ENCODE measurements at regions not wholly inside any gene's neighbourhood (a gene's known extent, or its start where the extent isn't known, plus 50 kb on each side); places are given as distances from the start of the nearest gene placed in this dataset.

GRCh38 chr3:40855871-40856270 is 331.1 kb downstream of the ZNF621 start:
- no peak for DNase-seq (ENCODE audit: low read depth in 2 of 2)

- DNase-seq (ENCODE audit: low read depth in 2 of 2), result no peak
Measured at GRCh38 chr3:40858364-40859115, 333.8 kb downstream of the ZNF621 start.

- DNase-seq (ENCODE audit: low read depth in 2 of 2), result no peak
Measured at GRCh38 chr3:40862946-40863345, 336.4 kb upstream of the CTNNB1 start.

- DNase-seq (ENCODE audit: low read depth in 2 of 2), result no peak
Measured at GRCh38 chr3:40864146-40864782, 335.0 kb upstream of the CTNNB1 start.

GRCh38 chr3:40864915-40865314 is 334.4 kb upstream of the CTNNB1 start:
- DNase-seq (ENCODE audit: low read depth in 2 of 2), result no peak

GRCh38 chr3:40867797-40868196 is 331.5 kb upstream of the CTNNB1 start:
- DNase-seq (ENCODE audit: low read depth in 2 of 2), result no peak

- no peak for DNase-seq (ENCODE audit: low read depth in 2 of 2)
Measured at GRCh38 chr3:40869013-40869412, 330.3 kb upstream of the CTNNB1 start.

- no peak for DNase-seq (ENCODE audit: low read depth in 2 of 2)
Measured at GRCh38 chr3:40869939-40870338, 329.4 kb upstream of the CTNNB1 start.

GRCh38 chr3:40871394-40871793 is 327.9 kb upstream of the CTNNB1 start:
- DNase-seq (ENCODE audit: low read depth in 2 of 2), result no peak

- DNase-seq (ENCODE audit: low read depth in 2 of 2), result no peak
Measured at GRCh38 chr3:40872258-40872920, 326.9 kb upstream of the CTNNB1 start.

GRCh38 chr3:40873476-40873875 is 325.8 kb upstream of the CTNNB1 start:
- no peak for DNase-seq (ENCODE audit: low read depth in 2 of 2)

GRCh38 chr3:40873934-40874699 is 325.2 kb upstream of the CTNNB1 start:
- no peak for DNase-seq (ENCODE audit: low read depth in 2 of 2)

- no peak for DNase-seq (ENCODE audit: low read depth in 2 of 2)
Measured at GRCh38 chr3:40875581-40875980, 323.7 kb upstream of the CTNNB1 start.

- no peak for DNase-seq (ENCODE audit: low read depth in 2 of 2)
Measured at GRCh38 chr3:40876009-40876408, 323.3 kb upstream of the CTNNB1 start.

- no peak for DNase-seq (ENCODE audit: low read depth in 2 of 2)
Measured at GRCh38 chr3:40876496-40876895, 322.8 kb upstream of the CTNNB1 start.

GRCh38 chr3:40877631-40878463 is 321.5 kb upstream of the CTNNB1 start:
- no peak for DNase-seq (ENCODE audit: low read depth in 2 of 2)

GRCh38 chr3:40878464-40878905 is 320.8 kb upstream of the CTNNB1 start:
- DNase-seq (ENCODE audit: low read depth in 2 of 2), result no peak

GRCh38 chr3:40885430-40885829 is 313.9 kb upstream of the CTNNB1 start:
- DNase-seq (ENCODE audit: low read depth in 2 of 2), result no peak

- DNase-seq (ENCODE audit: low read depth in 2 of 2), result no peak
Measured at GRCh38 chr3:40886660-40887425, 312.5 kb upstream of the CTNNB1 start.

GRCh38 chr3:40891186-40891585 is 308.1 kb upstream of the CTNNB1 start:
- DNase-seq (ENCODE audit: low read depth in 2 of 2), result no peak

All from stimulated activated CD4-positive, alpha-beta T cell treated with anti-CD3 and anti-CD28 coated beads, Interleukin-15, amount 100 ng/mL, for 48 hours (primary cell).